Ectodermal cell (in vitro differentiated cells): ENCODE measurements at regions not wholly inside any gene's neighbourhood (a gene's known extent, or its start where the extent isn't known, plus 50 kb on each side); places are given as distances from the start of the nearest gene placed in this dataset.

Experiments
- H3K27ac ChIP-seq: 2 replicates; pipeline ENCODE4 v1.7.0; 2013; ENCODE audit warnings: mild to moderate bottlenecking, low read depth, low read length; ENCODE audit not compliant: insufficient read depth, poor library complexity, severe bottlenecking
- H3K27me3 ChIP-seq: 2 replicates; pipeline ENCODE4 v1.7.0; 2013; ENCODE audit warnings: mild to moderate bottlenecking, low read length; ENCODE audit not compliant: insufficient read depth, control insufficient read depth, poor library complexity, severe bottlenecking
- H3K36me3 ChIP-seq: one replicate; pipeline ENCODE4 v1.7.0; 2013; ENCODE audit warnings: low read length; ENCODE audit not compliant: control insufficient read depth, insufficient read depth
- H3K4me1 ChIP-seq: one replicate; pipeline ENCODE4 v1.7.0; 2013; ENCODE audit warnings: low read length; ENCODE audit not compliant: control insufficient read depth, insufficient read depth
- H3K4me3 ChIP-seq: 2 replicates; pipeline ENCODE4 v1.7.0; 2013; ENCODE audit warnings: low read depth, low read length, control low read depth; ENCODE audit not compliant: insufficient read depth
- H3K9me3 ChIP-seq: 2 replicates; pipeline ENCODE4 v1.7.0; 2013; ENCODE audit warnings: mild to moderate bottlenecking, low read length, moderate library complexity; ENCODE audit not compliant: control insufficient read depth
- WGBS, 2 experiments: methylation state at CpG; one replicate each; pipeline ENCODE4 v1.1.7; 2013; ENCODE audit warnings: missing lambda C conversion rate in 2 of 2; 5-methylcytosine and 5-hydroxymethylcytosine counted together

DNA sequence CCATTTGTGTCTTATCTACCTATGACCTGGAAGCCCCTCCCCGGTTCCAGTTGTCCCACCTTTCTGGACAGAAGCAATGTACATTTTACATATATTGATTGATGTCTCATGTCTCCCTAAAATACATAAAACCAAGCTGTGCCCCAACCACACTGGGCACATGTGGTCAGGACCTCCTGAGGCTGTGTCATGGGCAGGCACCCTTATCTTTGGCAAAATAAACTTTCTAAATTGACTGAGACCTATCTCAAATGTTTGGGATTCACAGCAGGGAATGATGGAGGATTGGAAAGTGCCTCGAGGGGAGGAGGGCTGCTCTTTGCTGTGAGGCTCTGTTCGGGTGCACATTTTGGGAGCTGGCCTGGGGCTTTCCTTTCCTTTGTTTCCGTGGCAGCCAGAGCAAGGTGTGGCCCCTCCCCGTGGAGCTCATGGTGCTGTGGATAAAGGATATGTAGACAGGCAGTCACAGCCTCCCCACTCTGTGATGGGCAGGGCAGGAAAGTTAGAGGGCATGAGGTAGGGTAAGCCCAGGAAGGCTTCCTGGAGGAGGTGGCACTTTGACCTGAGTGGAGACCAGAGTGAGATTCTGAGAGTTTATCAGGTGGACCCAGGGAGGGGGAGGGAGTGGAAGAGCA, 615.6 kb downstream of the TBC1D22A start:
- WGBS, 2 experiments = 62 to 64% methylated on average over 5 of the region's 5 CpGs
- Histone ChIP-seq H3K27me3 (no peaks in the 10 kb centered on the region), H3K4me3 (no peak overlapping the region)

DNA sequence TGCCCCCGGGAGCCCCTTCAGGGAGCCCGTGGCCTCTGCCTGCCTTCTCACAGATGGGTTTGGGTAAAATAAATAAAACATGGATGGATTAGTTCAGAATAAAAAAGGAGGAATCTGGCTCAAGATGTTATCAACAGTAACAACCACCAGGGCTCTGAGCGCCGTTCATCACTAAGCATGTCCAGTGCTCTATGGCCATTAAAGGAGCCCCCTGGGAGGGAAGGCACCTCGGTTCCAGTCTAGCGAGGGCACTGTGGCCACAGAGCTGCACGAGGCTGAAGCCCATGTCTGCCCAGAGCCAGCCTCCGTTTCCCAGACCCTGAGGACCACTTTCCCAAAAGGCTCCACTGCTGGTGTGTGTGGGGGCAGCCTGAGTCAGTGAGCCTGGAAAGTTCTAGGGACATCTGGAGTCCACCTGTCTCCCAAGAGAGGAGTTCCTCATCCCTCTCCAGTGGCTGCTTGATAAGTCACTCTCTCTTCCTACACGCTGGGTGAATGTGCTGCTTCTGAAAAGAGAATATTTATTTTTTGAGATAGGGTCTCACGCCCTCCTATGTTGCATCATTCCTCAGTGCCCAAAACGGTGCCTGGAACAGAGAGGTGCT, 614.6 kb downstream of the TBC1D22A start:
- Histone ChIP-seq H3K36me3 (no peaks in the 10 kb centered on the region), H3K4me3 (no peak overlapping the region), H3K27me3 (no peaks in the 10 kb centered on the region), H3K4me1 (no peaks in the 10 kb centered on the region), H3K9me3 (no peaks in the 10 kb centered on the region), H3K27ac (no peak overlapping the region)
- WGBS, 2 experiments = 63 to 66% methylated on average over 10 to 11 of the region's 11 CpGs

More for the DNA sequence above, 615.6 kb downstream of the TBC1D22A start:
- Histone ChIP-seq H3K4me1 (no peaks in the 10 kb centered on the region), H3K9me3 (peaks cover 4% of the 10 kb centered on the region), H3K36me3 (no peaks in the 10 kb centered on the region), H3K27ac (no peak overlapping the region)

DNA sequence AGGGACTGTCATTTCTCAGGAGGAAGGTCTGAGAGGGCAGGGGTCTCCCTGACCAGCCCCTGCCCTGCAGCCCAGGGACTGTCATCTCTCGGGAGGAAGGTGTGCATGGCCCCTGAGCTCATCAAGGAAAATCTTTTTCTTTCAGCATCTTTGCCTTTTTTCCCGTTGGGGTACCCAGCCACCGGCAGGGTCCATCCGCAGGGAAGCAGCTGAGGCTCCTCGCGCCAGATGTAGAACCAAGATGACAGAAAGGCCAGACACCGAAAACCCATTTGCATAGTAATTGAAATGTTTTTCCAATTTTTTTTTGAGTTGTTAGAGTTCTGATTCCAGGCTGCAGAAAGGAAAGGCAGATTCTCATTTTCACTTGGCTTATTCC, 613.9 kb downstream of the TBC1D22A start:
- Histone ChIP-seq H3K27ac (no peak overlapping the region), H3K9me3 (no peaks in the 10 kb centered on the region), H3K36me3 (no peaks in the 10 kb centered on the region), H3K4me3 (no peak overlapping the region), H3K4me1 (no peaks in the 10 kb centered on the region), H3K27me3 (no peaks in the 10 kb centered on the region)
- 88 to 91% methylated on average over 7 of the region's 7 CpGs for WGBS, 2 experiments

DNA sequence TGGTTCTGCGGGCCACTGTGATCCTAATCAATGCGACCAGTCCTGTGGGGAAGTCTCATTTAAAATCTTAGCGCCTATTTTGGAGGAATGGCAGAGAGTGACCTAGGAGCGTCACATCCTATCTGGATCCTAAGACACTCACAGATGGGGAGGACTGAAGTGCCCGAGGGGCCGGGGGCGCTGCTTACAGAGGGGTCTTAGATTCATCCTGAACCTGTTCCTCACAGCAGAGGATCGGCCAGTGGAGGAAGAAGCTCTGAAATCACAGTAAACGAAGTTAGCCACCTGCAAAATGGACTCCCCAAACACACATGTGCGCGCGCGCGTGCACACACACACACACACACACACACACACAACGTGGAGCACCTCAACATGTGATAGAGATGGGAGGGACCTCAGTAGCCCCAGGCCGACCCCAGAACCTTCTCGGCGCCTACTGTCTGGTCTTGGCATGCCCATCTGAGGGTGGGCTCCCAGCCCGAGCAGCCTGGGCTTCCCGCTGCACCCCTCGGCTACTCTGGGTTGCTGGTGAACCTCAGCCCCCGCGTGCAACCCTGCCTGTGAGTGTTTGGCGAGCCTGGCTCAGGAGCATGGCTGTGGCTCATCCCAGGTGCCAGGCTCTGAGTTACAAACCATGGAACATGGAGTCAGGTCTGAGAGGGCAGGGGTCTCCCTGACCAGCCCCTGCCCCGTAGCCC, 613.3 kb downstream of the TBC1D22A start:
- H3K4me1 ChIP-seq = no peaks in the 10 kb centered on the region
- WGBS, 2 experiments = 80 to 81% methylated on average over 25 of the region's 25 CpGs
- H3K27me3 ChIP-seq = no peaks in the 10 kb centered on the region
- no peak overlapping the region for H3K27ac ChIP-seq
- H3K36me3 ChIP-seq = no peaks in the 10 kb centered on the region
- H3K9me3 ChIP-seq = no peaks in the 10 kb centered on the region
- H3K4me3 ChIP-seq = no peak overlapping the region

DNA sequence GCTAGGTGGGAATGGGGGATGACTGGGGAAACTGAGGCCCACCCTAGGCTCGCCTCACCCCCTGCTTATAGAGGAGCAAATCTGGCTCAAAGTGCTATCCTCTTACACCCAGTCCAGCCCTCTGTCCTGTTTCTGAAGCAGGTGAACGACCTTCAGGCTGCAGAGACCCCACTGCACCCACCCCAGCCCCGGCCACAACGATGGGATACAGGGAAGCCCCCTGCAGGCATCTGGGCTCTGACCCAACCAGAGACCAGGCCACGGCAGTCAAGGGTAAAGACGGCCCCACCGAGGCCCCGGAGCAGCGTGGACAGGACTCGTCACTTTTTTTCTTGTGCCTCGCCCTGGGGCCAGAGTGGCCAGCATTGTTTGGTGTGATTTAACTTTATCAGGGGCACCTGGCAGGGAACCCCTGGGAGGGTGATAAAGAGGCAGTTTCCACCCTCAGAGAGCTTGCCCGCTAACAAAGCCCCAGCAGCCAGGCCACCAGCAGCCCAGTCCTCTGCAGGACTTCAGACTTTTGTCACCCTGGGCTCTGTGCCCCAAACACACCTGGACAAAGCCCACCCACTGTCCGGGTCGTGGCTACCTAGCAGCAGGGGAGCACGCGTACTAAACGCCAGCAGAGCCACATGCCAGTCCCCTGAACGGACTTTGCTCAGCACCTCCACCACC, 612.6 kb downstream of the TBC1D22A start:
- no peak overlapping the region for H3K4me3 ChIP-seq
- H3K9me3 ChIP-seq = no peaks in the 10 kb centered on the region
- 81 to 84% methylated on average over 18 of the region's 18 CpGs for WGBS, 2 experiments
- no peaks in the 10 kb centered on the region for H3K36me3 ChIP-seq
- H3K27me3 ChIP-seq = no peaks in the 10 kb centered on the region
- H3K27ac ChIP-seq = no peak overlapping the region
- no peaks in the 10 kb centered on the region for H3K4me1 ChIP-seq

DNA sequence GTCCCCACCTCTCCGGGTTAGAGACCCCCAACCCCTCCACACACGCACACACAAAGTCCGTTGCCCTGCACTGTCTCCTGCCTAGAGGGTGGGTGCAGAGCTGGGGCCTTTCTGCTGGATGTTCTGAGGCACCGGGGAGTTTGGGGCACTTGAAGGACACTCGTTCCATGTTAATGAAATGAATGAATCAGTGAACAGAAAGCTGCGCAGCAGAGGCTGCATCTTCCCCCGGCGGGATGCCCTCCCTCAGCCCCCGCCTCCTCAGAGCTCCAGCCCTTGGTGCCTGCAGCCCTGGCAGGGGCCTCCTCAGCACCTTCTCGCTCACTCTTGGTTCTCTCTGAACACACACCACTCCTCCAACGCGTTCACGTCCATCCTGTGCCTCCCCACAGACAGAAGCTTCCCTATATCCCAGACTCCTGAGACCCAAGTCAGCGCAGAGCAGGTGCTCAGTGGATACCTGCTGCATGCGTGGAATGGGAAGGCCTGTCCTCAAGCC, 611.9 kb downstream of the TBC1D22A start:
- 84 to 87% methylated on average over 15 of the region's 15 CpGs for WGBS, 2 experiments

DNA sequence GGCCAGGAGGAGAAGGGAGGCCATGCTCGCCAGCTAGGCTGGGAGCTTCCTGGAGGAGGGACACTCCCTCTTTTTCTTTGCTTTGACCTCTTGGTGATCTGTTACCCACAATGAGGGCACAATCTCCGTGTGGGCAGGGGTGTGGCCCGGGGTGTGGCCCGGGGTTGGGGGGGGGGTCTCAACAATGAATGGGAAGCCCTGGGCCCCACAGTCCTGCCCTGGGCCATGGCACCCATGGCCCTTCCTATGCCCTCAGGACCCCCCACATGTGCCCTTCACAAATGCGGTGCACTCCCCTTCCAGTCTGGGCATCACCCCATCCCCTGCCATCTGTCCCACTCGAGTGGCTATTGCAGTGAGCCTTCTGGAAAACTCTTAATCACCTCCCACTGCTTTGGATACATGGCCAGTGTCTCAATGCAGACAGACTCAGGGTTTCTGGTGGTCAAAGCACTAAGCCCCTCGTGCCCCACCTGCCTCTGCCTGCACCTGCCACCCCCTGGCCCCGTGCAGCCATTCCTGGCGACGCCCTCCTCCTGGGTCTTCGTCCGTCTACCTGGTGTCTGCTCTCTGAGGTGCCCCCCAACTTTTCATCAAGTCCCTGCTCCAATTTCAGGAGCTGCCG, 611.3 kb downstream of the TBC1D22A start:
- Histone ChIP-seq H3K36me3 (no peaks in the 10 kb centered on the region), H3K27me3 (no peaks in the 10 kb centered on the region), H3K4me3 (no peak overlapping the region), H3K27ac (no peak overlapping the region), H3K4me1 (no peaks in the 10 kb centered on the region), H3K9me3 (peaks cover 6% of the 10 kb centered on the region)
- WGBS, 2 experiments = 72 to 75% methylated on average over 13 of the region's 13 CpGs

More for the DNA sequence above, 611.9 kb downstream of the TBC1D22A start:
- peaks cover 6% of the 10 kb centered on the region for H3K9me3 ChIP-seq
- no peak overlapping the region for H3K27ac ChIP-seq
- H3K4me1 ChIP-seq = no peaks in the 10 kb centered on the region
- no peaks in the 10 kb centered on the region for H3K27me3 ChIP-seq
- H3K36me3 ChIP-seq = no peaks in the 10 kb centered on the region
- H3K4me3 ChIP-seq = no peak overlapping the region

DNA sequence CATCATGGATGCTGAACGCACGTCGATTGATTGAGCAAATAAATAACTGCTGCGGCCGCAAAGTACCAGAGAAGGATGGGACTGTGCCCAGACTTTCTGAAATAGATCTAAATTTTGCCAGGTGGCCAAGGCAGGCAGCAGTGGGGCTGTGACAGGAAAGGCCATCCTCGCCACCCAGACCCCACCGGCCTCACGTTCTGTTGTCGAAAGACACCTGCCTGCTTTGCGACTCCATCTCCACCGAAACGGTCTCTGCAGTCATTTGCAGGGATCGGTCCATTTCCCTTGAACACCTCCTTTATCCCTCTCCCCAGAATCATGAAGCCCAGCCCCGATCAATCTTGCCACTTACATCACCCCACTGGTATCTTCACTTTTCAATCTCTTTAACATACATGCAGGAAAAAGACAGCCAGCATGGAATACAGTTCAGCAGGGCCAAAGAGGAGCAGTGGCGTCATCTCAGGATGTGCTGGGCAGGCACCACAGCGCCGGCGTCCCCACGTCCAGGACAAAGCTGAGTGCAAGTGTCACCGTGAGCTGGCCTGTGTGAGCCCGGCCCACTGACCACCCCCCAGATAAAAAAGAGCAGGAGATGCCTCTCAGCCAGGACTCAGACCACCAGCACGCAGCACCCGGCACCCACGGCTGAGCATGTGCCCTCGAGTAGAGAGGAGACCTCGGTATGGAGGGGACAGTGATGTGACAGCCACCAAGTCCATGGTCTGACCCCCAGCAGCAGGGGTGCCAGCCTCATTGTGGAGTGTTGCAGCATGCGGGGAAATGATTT, 610.3 kb downstream of the TBC1D22A start:
- H3K4me3 ChIP-seq = no peak overlapping the region
- WGBS, 2 experiments = 86 to 87% methylated on average over 27 of the region's 27 CpGs
- no peaks in the 10 kb centered on the region for H3K27me3 ChIP-seq
- H3K36me3 ChIP-seq = no peaks in the 10 kb centered on the region
- H3K4me1 ChIP-seq = no peaks in the 10 kb centered on the region
- peaks cover 6% of the 10 kb centered on the region for H3K9me3 ChIP-seq
- no peak overlapping the region for H3K27ac ChIP-seq

DNA sequence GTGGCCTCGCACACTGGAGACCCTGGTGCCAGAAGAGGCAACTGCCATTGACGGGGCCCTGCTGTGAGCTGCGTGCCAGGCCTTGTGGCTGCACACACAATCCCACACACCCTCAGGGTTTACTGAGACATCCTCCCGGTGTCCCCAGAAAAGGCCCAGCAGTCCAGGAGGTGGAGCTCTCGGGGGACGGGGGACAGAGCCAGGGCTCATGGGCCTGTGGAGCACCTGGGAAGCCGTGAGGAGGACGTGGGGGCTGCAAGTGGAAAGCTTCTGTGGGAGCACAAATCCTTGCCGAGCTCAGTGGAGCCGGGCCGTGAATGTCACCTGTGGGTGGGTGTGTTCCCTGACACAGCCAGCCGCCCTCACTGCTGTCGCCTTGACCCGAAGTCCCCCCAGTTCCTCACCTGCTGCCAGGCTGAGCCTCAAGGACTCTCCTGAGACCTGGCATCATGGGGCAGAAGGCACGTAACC, 609.7 kb downstream of the TBC1D22A start:
- H3K4me3 ChIP-seq = no peak overlapping the region
- no peak overlapping the region for H3K27ac ChIP-seq
- H3K9me3 ChIP-seq = peaks cover 6% of the 10 kb centered on the region
- WGBS, 2 experiments = 76 to 80% methylated on average over 15 of the region's 15 CpGs
- H3K27me3 ChIP-seq = no peaks in the 10 kb centered on the region
- H3K36me3 ChIP-seq = no peaks in the 10 kb centered on the region
- no peaks in the 10 kb centered on the region for H3K4me1 ChIP-seq
